ENCODE measurements at regions not wholly inside any gene's neighbourhood (a gene's known extent, or its start where the extent isn't known, plus 50 kb on each side); places are given as distances from the start of the nearest gene placed in this dataset.

GRCh38 chr10:44627591-44628354 lies 242.9 kb upstream of the CXCL12 start:
- no peak for DNase-seq

GRCh38 chr10:44628921-44629320 lies 244.0 kb upstream of the CXCL12 start:
- DNase-seq = no peak

GRCh38 chr10:44635176-44635575 lies 250.3 kb upstream of the CXCL12 start:
- DNase-seq = no peak

GRCh38 chr10:44636625-44637024 lies 251.7 kb upstream of the CXCL12 start:
- DNase-seq = no peak

- DNase-seq = no peak
These were observed 255.5 kb upstream of the CXCL12 start for GRCh38 chr10:44640429-44640828.

- no peak for DNase-seq
These were observed 262.6 kb upstream of the CXCL12 start for GRCh38 chr10:44647473-44647872.

GRCh38 chr10:44647877-44648542 lies 263.1 kb upstream of the CXCL12 start:
- DNase-seq = peak; percentile 74

- no peak for DNase-seq
These were observed 260.2 kb upstream of the TMEM72 start for GRCh38 chr10:44650691-44651661.

GRCh38 chr10:44651834-44652233 lies 259.3 kb upstream of the TMEM72 start:
- DNase-seq = no peak

GRCh38 chr10:44659320-44659719 lies 251.8 kb upstream of the TMEM72 start:
- no peak for DNase-seq

GRCh38 chr10:44660271-44660670 lies 250.9 kb upstream of the TMEM72 start:
- DNase-seq = no peak

- no peak for DNase-seq
These were observed 249.1 kb upstream of the TMEM72 start for GRCh38 chr10:44662051-44662450.

- peak; percentile 39 for DNase-seq
These were observed 242.8 kb upstream of the TMEM72 start for GRCh38 chr10:44668336-44668735.

- no peak for DNase-seq
These were observed 239.8 kb upstream of the TMEM72 start for GRCh38 chr10:44671319-44671718.

GRCh38 chr10:44673245-44673983 lies 237.7 kb upstream of the TMEM72 start:
- DNase-seq = peak; percentile 48

GRCh38 chr10:44674536-44675386 lies 236.4 kb upstream of the TMEM72 start:
- DNase-seq = no peak

GRCh38 chr10:44675387-44675874 lies 235.7 kb upstream of the TMEM72 start:
- DNase-seq = no peak

GRCh38 chr10:44680764-44681163 lies 230.4 kb upstream of the TMEM72 start:
- DNase-seq = no peak

GRCh38 chr10:44682507-44682906 lies 228.6 kb upstream of the TMEM72 start:
- DNase-seq = peak; percentile 22

- no peak for DNase-seq
These were observed 226.5 kb upstream of the TMEM72 start for GRCh38 chr10:44684661-44685060.

GRCh38 chr10:44685220-44685619 lies 225.9 kb upstream of the TMEM72 start:
- no peak for DNase-seq
